AG09309 (cell line): ENCODE measurements at regions not wholly inside any gene's neighbourhood (a gene's known extent, or its start where the extent isn't known, plus 50 kb on each side); places are given as distances from the start of the nearest gene placed in this dataset.

Source experiments
- DNase-seq: peaks from one replicate; pipeline ENCODE4 v3.0.0-alpha.2; 2010; ENCODE audit warnings: low read depth
- H3K4me3 ChIP-seq: 2 replicates; pipeline ENCODE4 v1.5.1; 2011; ENCODE audit warnings: mild to moderate bottlenecking, low read depth, low read length, moderate library complexity; ENCODE audit not compliant: control insufficient read depth
- CTCF ChIP-seq: IDR thresholded peaks from 2 replicates; pipeline ENCODE4 v1.5.1; 2011; ENCODE audit warnings: mild to moderate bottlenecking, low read depth, low read length, inconsistent platforms; ENCODE audit not compliant: insufficient read depth, control insufficient read depth; ENCODE audit errors: missing control alignments

GRCh38 chr10:118444069-118444468 is 101.9 kb upstream of the FAM204A start:
- no peak for TF ChIP-seq CTCF
- no peak for DNase-seq
- H3K4me3 ChIP-seq = no peak overlapping the region

- no peak for DNase-seq
- no peak for TF ChIP-seq CTCF
- H3K4me3 ChIP-seq = no peak overlapping the region
Measured at GRCh38 chr10:118442032-118442431, 99.9 kb upstream of the FAM204A start.

- H3K4me3 ChIP-seq = no peak overlapping the region
- no peak for TF ChIP-seq CTCF
- DNase-seq = no peak
Measured at GRCh38 chr10:118439824-118440223, 97.7 kb upstream of the FAM204A start.

- no peak overlapping the region for H3K4me3 ChIP-seq
- no peak for TF ChIP-seq CTCF
- DNase-seq = no peak
Measured at GRCh38 chr10:118436742-118437141, 94.6 kb upstream of the FAM204A start.

GRCh38 chr10:118430190-118430589 is 88.1 kb upstream of the FAM204A start:
- no peak for DNase-seq
- TF ChIP-seq CTCF = no peak
- no peak overlapping the region for H3K4me3 ChIP-seq

- DNase-seq = peak; percentile 59
- no peak overlapping the region for H3K4me3 ChIP-seq
- peak; percentile 87 for TF ChIP-seq CTCF
Measured at GRCh38 chr10:118423800-118424442, 81.8 kb upstream of the FAM204A start.
